ENCODE measurements at regions not wholly inside any gene's neighbourhood (a gene's known extent, or its start where the extent isn't known, plus 50 kb on each side); places are given as distances from the start of the nearest gene placed in this dataset.

DNA sequence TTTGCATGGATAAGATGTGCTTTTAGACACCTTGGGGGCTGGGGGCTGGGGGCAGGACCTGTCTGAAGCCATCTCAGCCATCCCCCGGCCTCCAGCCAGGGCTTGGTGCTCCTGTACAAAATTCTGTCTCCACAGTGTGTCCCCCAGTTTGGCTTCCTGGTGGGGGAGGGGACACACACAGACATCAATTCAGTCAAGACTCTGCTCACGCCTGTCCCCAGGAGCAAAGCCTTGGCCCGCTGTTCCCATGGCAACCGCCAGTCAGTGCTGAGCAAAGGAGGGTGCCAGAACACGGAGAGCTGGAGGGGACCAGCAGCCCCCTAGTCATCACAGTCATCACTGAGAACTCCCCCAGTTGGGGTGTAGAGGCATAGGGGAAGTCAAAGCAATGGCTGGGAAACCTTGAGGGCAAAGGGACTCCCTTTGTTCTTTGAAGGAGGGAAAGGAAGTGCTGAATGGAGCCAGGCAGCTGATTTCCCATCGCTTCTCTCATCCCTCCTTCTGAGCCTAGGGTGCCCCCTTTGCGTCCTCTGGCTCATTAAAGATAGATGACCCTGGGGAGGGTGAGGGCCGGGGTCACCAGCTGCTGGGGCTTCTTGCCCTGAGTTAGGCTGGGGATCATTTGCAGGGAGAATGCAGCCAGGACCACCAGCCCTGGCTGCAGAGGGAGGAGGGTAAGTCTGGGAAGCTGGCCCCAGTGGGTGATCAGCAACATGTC lies 134.9 kb upstream of the IPO9 start:
- H3K4me3 ChIP-seq (ENCODE audit: low read length), result no peak overlapping the region
- DNase-seq (ENCODE audit: low read depth), result no peak
- TF ChIP-seq, protein P1, sequence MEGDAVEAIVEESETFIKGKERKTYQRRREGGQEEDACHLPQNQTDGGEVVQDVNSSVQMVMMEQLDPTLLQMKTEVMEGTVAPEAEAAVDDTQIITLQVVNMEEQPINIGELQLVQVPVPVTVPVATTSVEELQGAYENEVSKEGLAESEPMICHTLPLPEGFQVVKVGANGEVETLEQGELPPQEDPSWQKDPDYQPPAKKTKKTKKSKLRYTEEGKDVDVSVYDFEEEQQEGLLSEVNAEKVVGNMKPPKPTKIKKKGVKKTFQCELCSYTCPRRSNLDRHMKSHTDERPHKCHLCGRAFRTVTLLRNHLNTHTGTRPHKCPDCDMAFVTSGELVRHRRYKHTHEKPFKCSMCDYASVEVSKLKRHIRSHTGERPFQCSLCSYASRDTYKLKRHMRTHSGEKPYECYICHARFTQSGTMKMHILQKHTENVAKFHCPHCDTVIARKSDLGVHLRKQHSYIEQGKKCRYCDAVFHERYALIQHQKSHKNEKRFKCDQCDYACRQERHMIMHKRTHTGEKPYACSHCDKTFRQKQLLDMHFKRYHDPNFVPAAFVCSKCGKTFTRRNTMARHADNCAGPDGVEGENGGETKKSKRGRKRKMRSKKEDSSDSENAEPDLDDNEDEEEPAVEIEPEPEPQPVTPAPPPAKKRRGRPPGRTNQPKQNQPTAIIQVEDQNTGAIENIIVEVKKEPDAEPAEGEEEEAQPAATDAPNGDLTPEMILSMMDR (IDR thresholded peaks at IDR 0.05; ENCODE audit: insufficient read depth, low read depth, low read length, missing control alignments), result no peak

DNA sequence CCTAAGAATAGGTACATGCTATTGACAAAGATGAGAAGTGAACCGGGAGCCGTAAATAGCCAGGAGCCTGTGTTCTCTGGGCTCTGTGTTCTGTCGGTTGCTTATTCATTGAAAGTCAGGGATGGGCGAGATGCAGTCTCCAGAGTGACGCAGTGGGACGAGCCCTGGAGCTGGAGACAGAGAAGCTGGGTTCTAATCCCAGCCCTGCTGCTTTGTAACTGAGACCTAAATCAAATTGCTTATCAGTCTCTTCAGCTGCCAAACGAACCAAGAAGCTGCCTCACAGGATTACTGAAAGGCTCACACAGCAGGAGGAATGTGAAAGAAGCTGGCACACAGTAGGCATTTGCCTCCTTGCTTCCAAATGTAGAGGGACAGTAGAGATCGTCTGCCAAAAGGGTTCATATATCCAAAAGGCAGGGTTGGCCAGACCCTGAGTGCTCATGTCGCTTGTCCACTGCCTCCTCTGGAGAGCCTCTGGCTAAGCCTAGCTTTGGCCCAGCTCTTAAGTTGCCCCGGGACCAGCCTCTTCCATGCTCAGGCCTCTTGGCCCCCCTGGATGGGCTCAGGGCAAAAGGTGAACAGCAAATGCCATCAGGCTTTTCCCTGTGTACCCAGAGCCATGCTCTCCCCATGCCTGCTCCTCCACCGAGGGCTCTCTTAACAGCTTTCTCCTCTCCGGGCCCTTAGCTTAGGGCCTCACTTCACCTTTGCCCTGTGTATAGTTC lies 134.2 kb upstream of the IPO9 start:
- TF ChIP-seq, protein P1 (IDR thresholded peaks at IDR 0.05; ENCODE audit: insufficient read depth, low read depth, low read length, missing control alignments), result no peak
- no peak overlapping the region for H3K4me3 ChIP-seq (ENCODE audit: low read length)
- DNase-seq (ENCODE audit: low read depth), result no peak

DNA sequence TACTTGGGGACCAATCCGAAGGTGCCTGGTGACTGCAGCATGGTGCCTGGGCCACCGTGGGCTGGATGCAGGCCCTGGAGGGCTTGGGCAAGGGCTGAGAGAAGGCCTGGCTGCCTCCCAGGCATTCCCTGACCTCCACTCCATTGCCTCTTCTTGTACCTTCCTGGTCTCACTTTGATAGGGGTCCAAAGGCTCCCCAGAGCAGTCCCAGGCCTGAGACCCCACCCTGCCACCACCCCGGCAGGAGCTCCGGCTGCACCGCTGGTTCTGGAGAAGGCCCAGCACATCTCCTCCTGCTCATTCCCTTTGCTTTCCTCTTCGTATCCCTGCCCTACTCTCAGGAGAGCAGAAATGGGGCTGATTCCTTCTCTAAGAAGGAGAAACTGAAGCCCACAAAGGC lies 133.3 kb upstream of the IPO9 start:
- no peak for DNase-seq (ENCODE audit: low read depth)
- TF ChIP-seq, protein P1 (IDR thresholded peaks at IDR 0.05; ENCODE audit: insufficient read depth, low read depth, low read length, missing control alignments), result no peak
- H3K4me3 ChIP-seq (ENCODE audit: low read length), result no peak overlapping the region

DNA sequence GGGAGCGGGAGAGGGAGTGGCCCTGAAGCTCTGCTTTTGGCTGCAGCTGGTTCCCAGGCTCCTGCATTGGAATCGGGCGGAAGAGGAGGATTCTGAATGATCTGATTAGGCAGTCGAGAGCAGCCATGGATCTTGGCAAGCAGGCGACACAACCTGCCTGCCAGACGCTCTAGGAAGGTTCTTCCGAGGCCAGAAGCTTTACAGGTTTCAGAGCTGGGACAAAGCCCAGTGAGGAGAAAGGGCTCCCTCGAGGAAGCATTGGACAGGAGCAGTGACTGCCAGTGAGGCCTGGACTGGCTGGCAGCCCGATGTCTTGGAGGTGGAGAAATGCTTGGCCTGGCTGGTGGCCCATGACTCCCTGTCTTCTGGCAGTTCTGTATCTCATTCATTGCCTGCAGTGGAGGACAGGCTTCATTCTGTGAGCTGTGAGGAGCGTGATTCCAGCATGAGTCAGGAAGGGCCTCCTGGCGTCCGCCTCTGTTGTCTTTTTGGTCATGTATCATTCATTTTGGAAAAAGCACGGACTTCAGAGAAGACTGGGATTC lies 132.7 kb upstream of the IPO9 start:
- TF ChIP-seq, protein P1 (IDR thresholded peaks at IDR 0.05; ENCODE audit: insufficient read depth, low read depth, low read length, missing control alignments), result no peak

DNA sequence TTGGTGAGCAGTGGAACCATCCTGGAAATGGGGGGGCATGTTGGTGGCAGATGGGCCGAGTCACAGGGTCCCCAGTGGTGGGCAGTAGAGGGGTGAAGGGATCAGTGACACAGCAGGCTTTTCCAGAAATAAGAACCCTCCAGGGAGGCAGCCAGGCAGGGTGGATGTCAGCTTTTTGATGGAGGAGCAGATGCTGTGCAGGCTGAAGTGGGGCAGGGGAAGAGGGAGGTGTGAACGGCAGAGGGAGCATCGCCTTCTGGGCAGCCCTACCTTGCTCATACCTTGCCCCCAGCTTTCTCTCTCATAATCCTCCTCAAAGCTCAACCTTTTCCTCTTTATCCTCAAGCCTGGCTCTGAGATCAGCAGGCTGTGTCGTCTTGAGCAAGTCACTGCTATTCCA lies 131.8 kb upstream of the IPO9 start:
- TF ChIP-seq, protein P1 (IDR thresholded peaks at IDR 0.05; ENCODE audit: insufficient read depth, low read depth, low read length, missing control alignments), result no peak
- H3K4me3 ChIP-seq (ENCODE audit: low read length), result no peak overlapping the region
- DNase-seq (ENCODE audit: low read depth), result no peak

More for the DNA sequence above, 132.7 kb upstream of the IPO9 start:
- no peak overlapping the region for H3K4me3 ChIP-seq (ENCODE audit: low read length)
- peak; percentile 74 for DNase-seq (ENCODE audit: low read depth)

DNA sequence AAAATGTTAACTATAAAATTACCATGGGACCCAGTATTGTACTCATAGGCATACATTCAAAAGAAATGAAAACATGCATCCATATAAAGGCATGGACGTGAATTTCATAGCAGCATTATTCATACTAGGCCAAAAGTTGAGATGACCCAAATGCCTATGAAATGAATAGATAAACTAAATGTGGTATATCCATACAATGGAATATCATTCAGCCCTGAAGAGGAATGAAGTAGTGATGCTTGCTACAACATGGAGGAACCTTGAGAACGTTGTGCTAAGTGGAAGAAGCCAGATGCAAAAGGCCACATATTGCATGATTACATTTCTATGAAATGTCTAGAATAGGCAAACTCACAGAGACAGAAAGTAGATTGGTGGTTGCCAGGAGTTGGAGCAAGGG lies 127.1 kb upstream of the IPO9 start:
- no peak for DNase-seq (ENCODE audit: low read depth)
- no peak overlapping the region for H3K4me3 ChIP-seq (ENCODE audit: low read length)
- TF ChIP-seq, protein P1 (IDR thresholded peaks at IDR 0.05; ENCODE audit: insufficient read depth, low read depth, low read length, missing control alignments), result no peak
